Thyroid gland (tissue), 4 donors: ENCODE measurements at regions not wholly inside any gene's neighbourhood (a gene's known extent, or its start where the extent isn't known, plus 50 kb on each side); places are given as distances from the start of the nearest gene placed in this dataset.

Experiments
- POLR2A ChIP-seq, 2 donors: fragments of 450-650 bp; IDR thresholded peaks; one replicate each; pipeline ENCODE4 v1.6.1; 2017; ENCODE audit warnings: antibody characterized with exemption in 2 of 2, mild to moderate bottlenecking in 2 of 2, moderate library complexity in 1 of 2
- TF ChIP-seq, protein P1 (sequence below), 6 experiments: fragments of 200-600 bp in 3 of 6; fragments of 450-650 bp in 3 of 6; sonication (generic) in 3 of 6; IDR thresholded peaks; one replicate each; pipeline ENCODE4 v1.5.1; 2016 to 2019; ENCODE audit warnings: antibody characterized with exemption in 6 of 6, mild to moderate bottlenecking in 2 of 6, inconsistent platforms in 1 of 6, moderate library complexity in 1 of 6

DNA sequence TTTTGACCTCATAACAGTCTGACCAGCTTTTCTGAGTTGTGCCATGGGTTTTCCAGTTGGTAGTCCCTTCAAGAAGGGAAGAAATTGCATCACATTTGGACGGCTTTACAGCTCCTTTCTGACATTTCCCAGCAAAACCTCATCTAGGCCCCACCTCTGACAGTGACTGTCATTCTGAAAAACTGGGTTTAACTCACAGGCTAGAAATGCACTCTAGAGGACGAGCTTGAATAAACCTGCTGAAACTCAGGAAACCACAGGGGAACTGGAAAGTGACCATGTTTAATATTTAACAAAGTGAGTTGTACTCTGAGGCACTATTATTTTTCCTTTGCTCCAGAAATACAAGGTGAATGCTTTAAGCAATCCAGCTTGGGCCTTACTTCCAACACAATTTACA, 434.3 kb upstream of the RASGEF1B start:
- TF ChIP-seq, protein P1, sequence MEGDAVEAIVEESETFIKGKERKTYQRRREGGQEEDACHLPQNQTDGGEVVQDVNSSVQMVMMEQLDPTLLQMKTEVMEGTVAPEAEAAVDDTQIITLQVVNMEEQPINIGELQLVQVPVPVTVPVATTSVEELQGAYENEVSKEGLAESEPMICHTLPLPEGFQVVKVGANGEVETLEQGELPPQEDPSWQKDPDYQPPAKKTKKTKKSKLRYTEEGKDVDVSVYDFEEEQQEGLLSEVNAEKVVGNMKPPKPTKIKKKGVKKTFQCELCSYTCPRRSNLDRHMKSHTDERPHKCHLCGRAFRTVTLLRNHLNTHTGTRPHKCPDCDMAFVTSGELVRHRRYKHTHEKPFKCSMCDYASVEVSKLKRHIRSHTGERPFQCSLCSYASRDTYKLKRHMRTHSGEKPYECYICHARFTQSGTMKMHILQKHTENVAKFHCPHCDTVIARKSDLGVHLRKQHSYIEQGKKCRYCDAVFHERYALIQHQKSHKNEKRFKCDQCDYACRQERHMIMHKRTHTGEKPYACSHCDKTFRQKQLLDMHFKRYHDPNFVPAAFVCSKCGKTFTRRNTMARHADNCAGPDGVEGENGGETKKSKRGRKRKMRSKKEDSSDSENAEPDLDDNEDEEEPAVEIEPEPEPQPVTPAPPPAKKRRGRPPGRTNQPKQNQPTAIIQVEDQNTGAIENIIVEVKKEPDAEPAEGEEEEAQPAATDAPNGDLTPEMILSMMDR (IDR thresholded peaks at IDR 0.05): no peak
- no peak for TF ChIP-seq POLR2A (IDR thresholded peaks at IDR 0.05)
